ENCODE measurements at regions not wholly inside any gene's neighbourhood (a gene's known extent, or its start where the extent isn't known, plus 50 kb on each side); places are given as distances from the start of the nearest gene placed in this dataset.

- TF ChIP-seq FOXM1 (IDR thresholded peaks at IDR 0.05; ENCODE audit: low read depth) (no peak), FOXM1 (CRISPR knock-in tag; IDR thresholded peaks at IDR 0.05; ENCODE audit: low read depth) (no peak), ZNF785 (CRISPR knock-in tag; IDR thresholded peaks at IDR 0.05) (no peak), ZNF696 (CRISPR knock-in tag; conservative IDR thresholded peaks at IDR 0.05) (no peak), ZNF444 (CRISPR knock-in tag; IDR thresholded peaks at IDR 0.05) (no peak), TSHZ1 (CRISPR knock-in tag; IDR thresholded peaks at IDR 0.05) (0 out of 2 replicates have a peak, but pooled peaks have one; percentile 4), TAF7 (tag; IDR thresholded peaks at IDR 0.05) (0 out of 2 replicates have a peak, but pooled peaks have one; percentile 12), HNRNPUL1 (IDR thresholded peaks at IDR 0.05; ENCODE audit: low read length) (no peak), ZNF263 (CRISPR knock-in tag; IDR thresholded peaks at IDR 0.05; ENCODE audit: borderline replicate concordance) (0 out of 2 replicates have a peak, but pooled peaks have one; percentile 27), TCF15 (CRISPR knock-in tag; IDR thresholded peaks at IDR 0.05) (0 out of 2 replicates have a peak, but pooled peaks have one; percentile 50), CTBP1 (IDR thresholded peaks at IDR 0.05; ENCODE audit: borderline replicate concordance) (peak; percentile 26; the same call in 1 of the 2 replicates), POLR2H (tag; IDR thresholded peaks at IDR 0.05; ENCODE audit: low read depth) (no peak)
Measured at GRCh38 chr1:234776876-234777855, 167.2 kb upstream of the IRF2BP2 start (continued).

All from K562 (cell line).